Stomach smooth muscle (tissue), 2 donors: ENCODE measurements at regions not wholly inside any gene's neighbourhood (a gene's known extent, or its start where the extent isn't known, plus 50 kb on each side); places are given as distances from the start of the nearest gene placed in this dataset.
A peak's percentile ranks its signal among the peaks of the same experiment; 100 is the strongest.
"Not testable (repeated sequence)": the region's sequence is repeated elsewhere in the genome, so short reads cannot be mapped to it uniquely, and the experiment has no call there.

ENCODE experiments used
- H3K27ac ChIP-seq: one replicate; pipeline ENCODE4 v1.7.0; 2013; ENCODE audit warnings: mild to moderate bottlenecking, low read length, inconsistent platforms
- H3K27me3 ChIP-seq, 2 donors: one replicate each; pipeline ENCODE4 v1.7.0; 2013; ENCODE audit warnings: low read length in 2 of 2; ENCODE audit not compliant: insufficient read depth in 2 of 2, control insufficient read depth in 1 of 2
- H3K36me3 ChIP-seq, 2 donors: one replicate each; pipeline ENCODE4 v1.7.0; 2013; ENCODE audit warnings: low read length in 2 of 2; ENCODE audit not compliant: control insufficient read depth in 2 of 2, insufficient read depth in 2 of 2
- H3K4me1 ChIP-seq: one replicate; pipeline ENCODE4 v1.7.0; 2013; ENCODE audit warnings: low read length; ENCODE audit not compliant: control insufficient read depth, insufficient read depth
- H3K4me3 ChIP-seq, 2 donors: one replicate each; pipeline ENCODE4 v1.7.0; 2013; ENCODE audit warnings: low read length in 2 of 2
- H3K9ac ChIP-seq, 2 donors: one replicate each; pipeline ENCODE4 v1.7.0; 2013; ENCODE audit warnings: low read length in 2 of 2, mild to moderate bottlenecking in 1 of 2
- H3K9me3 ChIP-seq, 2 donors: one replicate each; pipeline ENCODE4 v1.7.0; 2013; ENCODE audit warnings: low read length in 2 of 2; ENCODE audit not compliant: control insufficient read depth in 2 of 2
- donor health status: healthy.
- donor health status: Pancreatic carcinoma.

DNA sequence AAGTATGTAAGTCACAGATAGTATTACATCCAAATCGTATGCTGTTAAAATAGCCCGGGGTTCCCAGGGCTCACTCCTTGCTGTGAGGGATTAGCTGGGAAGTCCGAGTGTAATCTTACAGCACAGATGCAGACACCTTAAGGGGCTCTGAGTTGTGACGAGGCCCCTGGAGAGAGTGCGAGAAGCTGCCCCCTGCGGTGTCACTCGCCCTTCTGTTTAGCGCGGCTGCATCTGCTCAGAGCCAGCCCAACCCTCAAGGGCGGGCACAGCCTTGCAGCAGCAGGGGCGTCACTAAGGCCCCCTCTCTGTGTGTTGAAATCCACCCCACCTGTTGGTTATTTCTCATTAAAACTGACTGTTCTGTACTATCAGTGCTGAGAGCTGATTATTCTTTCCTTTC, 135.8 kb downstream of the LAT start:
- not testable (repeated sequence) for H3K4me1 ChIP-seq, H3K9ac ChIP-seq, H3K4me3 ChIP-seq, H3K27ac ChIP-seq, H3K36me3 ChIP-seq, H3K27me3 ChIP-seq, H3K9me3 ChIP-seq

DNA sequence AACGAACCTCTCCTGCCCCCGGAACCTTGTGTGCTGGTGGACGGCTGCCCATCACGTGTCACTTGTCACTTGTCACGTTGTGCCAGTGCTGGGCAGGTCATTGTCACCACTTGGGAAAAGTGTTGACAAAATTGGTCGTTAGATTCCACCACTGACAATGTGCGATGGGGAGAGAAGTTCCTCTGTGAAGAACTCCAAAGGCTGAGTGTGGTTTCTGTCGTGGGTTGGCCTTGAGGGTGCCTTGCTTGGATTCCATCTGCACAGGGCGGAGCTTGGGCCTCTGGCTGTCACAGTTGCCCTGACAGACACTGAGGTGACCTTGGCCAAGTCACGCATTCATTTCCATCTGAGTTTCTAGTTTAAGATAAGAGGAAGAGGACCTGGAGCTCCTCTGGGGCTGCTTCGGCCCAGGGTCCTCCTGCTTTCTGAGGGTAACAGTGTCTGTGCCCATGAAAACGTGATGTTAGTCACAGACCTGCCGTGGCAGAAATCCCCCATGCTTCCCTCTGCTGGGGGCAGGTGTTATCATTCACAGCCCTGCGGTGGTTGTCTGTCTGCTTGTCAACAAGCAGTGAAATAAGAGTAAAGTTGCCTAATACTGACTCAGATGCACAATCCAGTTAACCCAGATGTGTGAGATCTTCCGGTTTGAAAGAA, 133.6 kb downstream of the LAT start:
- peaks cover 11% of the 10 kb centered on the region for H3K4me1 ChIP-seq
- H3K4me3 ChIP-seq, H3K27me3 ChIP-seq, H3K27ac ChIP-seq, H3K9me3 ChIP-seq, H3K36me3 ChIP-seq, H3K9ac ChIP-seq: not testable (repeated sequence)

DNA sequence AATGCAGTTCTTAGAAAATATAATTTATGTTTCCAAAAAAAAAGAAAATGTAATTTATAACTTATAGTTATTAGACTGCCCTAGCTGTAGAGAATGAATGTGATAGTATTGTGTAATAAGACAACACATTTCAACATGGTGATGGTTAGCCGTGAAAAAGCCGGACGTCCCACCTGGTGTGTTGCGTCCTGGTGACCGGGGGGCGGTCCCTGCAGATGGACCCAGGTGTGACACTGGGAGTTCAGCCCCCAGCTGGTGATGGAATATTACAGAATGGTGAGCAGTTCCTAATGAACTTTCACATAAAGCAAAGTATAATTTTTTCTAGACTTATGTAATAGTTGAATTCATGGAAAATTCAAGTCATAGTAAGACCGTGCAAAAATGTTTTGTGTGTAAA, 132.8 kb downstream of the LAT start:
- Histone ChIP-seq H3K36me3 (no peaks in the 10 kb centered on the region), H3K4me1 (peaks cover 11% of the 10 kb centered on the region), H3K9me3 (no peaks in the 10 kb centered on the region), H3K4me3 (no peak overlapping the region), H3K27ac (no peak overlapping the region), H3K9ac (no peak overlapping the region), H3K27me3 (no peaks in the 10 kb centered on the region)

DNA sequence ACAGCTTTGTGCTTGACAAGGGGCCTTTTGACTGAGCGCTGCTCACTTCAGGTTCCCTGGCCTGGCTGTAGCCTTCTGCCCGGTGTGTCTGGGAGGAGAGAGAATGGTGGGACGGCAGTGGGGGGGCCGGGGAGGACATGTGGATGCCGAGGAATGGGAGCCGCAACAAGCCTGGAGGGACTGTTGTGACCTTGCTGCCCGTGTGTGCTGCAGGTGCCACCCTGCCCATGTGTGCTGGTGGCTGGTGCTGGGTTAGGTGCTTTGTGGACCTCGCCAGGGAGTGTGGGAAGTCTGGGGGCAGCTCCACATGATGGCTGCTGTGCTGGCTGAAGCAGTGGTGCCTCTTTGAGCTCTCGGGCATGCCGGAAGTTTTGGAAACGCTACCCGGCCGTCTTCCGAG, 132.1 kb downstream of the LAT start:
- Histone ChIP-seq H3K4me3 (no peak overlapping the region), H3K9me3 (no peaks in the 10 kb centered on the region), H3K27me3 (no peaks in the 10 kb centered on the region), H3K27ac (no peak overlapping the region), H3K36me3 (no peaks in the 10 kb centered on the region), H3K9ac (no peak overlapping the region), H3K4me1 (peaks cover 11% of the 10 kb centered on the region)

DNA sequence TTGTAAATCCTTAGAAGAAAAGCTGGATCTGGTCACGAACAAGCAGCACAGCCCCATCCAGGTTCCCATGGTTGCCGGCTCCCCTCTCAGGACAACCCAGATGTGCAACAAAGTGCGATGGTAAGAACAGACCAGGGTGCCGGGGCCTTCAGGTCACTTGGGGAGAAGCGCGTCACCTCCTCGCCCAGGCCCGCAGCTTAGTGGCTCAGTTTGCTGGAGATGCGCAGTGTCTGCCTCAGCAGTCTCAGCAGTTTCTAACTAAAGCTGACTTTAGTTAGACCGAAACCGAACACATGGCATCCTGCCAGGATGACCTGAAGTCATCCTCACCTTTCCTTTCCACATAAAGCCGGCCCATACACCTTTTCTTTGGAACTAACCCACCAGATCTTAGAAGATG, 131.4 kb downstream of the LAT start:
- not testable (repeated sequence) for H3K9ac ChIP-seq, H3K27me3 ChIP-seq, H3K4me3 ChIP-seq, H3K27ac ChIP-seq, H3K9me3 ChIP-seq, H3K36me3 ChIP-seq
- H3K4me1 ChIP-seq = peaks cover 11% of the 10 kb centered on the region

DNA sequence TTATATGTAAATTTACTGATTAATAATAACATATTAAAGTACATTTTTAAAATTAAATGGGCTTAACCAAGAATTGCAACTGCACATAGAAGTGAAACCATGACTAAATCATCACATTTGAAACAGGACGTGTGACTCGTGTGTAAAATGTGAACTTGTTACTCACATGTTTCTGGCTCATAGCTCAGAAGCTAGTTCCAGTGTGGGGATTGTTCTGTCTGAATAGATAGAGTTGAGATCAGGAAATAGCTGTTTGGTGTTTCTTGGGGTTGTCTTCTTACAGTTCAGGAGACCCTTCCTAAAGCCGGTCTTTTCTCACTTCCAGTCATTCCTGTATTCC, 130.9 kb downstream of the LAT start:
- not testable (repeated sequence) for H3K27me3 ChIP-seq, H3K36me3 ChIP-seq, H3K9ac ChIP-seq, H3K27ac ChIP-seq, H3K4me3 ChIP-seq, H3K9me3 ChIP-seq
- H3K4me1 ChIP-seq = peaks cover 11% of the 10 kb centered on the region

DNA sequence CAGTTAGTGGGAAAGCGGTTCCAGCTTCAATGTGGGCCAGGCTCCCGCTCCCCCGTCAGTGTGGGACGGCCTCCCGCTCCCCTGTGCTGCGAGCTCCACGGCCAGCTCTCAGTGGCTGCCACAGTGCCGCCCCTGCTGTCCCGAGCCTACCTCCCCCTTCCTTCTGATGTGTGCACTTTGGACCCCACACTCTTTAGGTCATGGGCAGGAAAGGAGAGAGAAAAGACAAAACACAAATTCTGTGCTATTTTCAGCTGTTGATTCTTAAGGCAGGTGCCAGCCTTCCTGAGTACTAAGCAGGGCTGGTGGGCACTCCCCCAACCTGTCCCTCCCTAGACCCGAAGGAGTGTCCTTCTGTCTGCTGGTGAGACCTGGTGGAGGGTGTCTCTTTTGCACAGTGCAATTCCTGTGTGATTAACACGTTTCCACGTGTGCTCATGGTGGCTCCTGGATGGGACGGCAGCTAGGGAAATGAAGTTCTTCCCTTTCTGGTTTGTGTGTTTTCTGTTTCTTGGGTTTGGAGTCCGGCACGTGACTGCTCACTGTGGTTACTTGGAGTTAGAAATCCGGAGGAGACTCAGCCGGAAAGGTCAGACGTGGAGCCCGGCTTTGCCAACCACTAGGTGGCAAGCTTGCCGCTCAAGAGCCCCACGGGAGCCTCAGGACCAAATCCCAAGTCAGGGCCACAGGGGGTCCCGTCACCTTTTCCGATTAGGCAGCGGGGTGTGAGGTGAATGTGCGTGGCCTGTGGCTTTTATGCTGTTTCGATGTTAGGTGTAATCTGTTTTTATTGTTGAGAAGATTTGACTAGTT, 130.3 kb downstream of the LAT start:
- Histone ChIP-seq H3K4me1 (peaks cover 11% of the 10 kb centered on the region), H3K4me3 (peak overlapping the region in 1 of 2 donors; percentile 29)
- not testable (repeated sequence) for H3K9me3 ChIP-seq, H3K27me3 ChIP-seq, H3K9ac ChIP-seq, H3K27ac ChIP-seq, H3K36me3 ChIP-seq

DNA sequence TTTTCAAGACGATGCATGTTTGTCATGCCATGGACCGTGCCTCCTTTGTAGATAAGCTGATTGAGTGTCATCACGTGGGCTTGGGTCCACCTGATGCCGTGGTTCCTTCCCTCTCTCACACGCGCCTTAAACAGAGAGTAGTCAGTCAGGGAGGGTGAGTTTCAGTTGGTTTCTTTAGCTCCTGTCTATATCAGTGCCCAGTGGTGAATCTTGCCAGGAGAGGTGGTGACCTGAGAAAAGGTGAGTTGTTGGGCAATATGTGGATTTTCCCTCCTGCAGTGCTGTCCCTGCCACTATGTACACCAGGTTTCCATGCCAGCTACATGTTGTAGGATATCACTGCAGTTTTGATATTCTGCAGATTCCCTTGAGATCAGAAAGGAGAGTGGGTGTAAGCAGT, 129.7 kb downstream of the LAT start:
- Histone ChIP-seq H3K27me3 (no peaks in the 10 kb centered on the region), H3K36me3 (no peaks in the 10 kb centered on the region), H3K9me3 (no peaks in the 10 kb centered on the region), H3K27ac (no peak overlapping the region), H3K9ac (no peak overlapping the region), H3K4me1 (peaks cover 11% of the 10 kb centered on the region), H3K4me3 (no peak overlapping the region)

DNA sequence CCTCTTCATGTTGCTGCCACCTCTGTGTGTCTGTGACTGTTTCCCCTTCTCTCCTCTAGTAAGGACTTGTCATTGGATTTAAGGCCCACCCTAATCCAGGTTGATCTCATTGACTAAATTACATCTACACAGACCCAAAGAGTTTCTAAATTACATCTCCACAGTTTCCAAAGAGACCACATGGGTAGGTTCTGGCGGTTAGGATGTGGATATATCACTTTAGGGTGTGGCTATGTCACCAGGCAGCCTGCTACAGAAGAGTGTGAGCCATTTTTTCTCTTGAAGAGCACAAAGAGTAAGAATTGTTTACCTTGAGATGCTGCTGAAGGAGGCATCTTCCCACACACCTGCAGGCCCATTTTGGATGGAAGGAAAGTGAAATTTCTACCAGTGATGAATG, 128.6 kb downstream of the LAT start:
- peaks cover 11% of the 10 kb centered on the region for H3K4me1 ChIP-seq
- not testable (repeated sequence) for H3K27me3 ChIP-seq, H3K9me3 ChIP-seq, H3K36me3 ChIP-seq, H3K4me3 ChIP-seq, H3K9ac ChIP-seq, H3K27ac ChIP-seq

DNA sequence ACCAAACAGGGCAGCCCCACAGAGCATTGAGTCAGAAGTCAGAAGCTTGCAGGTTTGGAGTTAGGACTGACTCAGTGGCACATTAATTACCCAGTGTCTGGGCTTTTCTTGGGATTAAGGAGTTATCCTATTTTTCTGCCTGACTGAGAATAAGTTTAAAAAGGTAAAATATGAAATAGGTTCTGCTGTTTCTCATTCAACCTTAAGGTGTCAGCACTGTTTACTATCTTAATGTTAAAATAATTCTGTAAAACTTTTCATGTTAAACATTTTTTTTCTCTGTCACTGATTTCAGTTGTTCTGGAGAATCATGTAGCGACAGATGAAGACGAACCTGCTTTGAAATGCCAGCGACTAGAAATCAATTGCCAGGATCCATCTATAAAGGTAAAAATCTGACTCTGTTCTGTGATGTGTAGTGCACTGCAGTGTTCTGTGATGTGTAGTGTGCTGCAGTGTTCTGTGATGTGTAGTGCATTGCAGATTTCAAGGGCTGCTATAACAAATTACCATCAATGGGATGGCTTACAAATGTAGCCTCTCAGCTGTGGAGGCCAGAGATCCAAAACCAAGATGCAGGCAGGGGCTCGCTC, 128.0 kb downstream of the LAT start:
- H3K4me3 ChIP-seq = no peak overlapping the region
- H3K4me1 ChIP-seq = peaks cover 11% of the 10 kb centered on the region
- no peaks in the 10 kb centered on the region for H3K27me3 ChIP-seq
- no peaks in the 10 kb centered on the region for H3K9me3 ChIP-seq
- H3K9ac ChIP-seq = no peak overlapping the region
- H3K27ac ChIP-seq = no peak overlapping the region
- H3K36me3 ChIP-seq = no peaks in the 10 kb centered on the region
